HG02943 (cell line): ENCODE measurements at regions not wholly inside any gene's neighbourhood (a gene's known extent, or its start where the extent isn't known, plus 50 kb on each side); places are given as distances from the start of the nearest gene placed in this dataset.
"Not testable (repeated sequence)": the region's sequence is repeated elsewhere in the genome, so short reads cannot be mapped to it uniquely, and the experiment has no call there.

Experiments used
- ATAC-seq: cut with Tn5 transposase; IDR thresholded peaks from one replicate; pipeline ENCODE4 v1.9.1; 2021; ENCODE audit warnings: mild to moderate bottlenecking, low read depth, moderate library complexity; ENCODE audit not compliant: unreplicated experiment

GRCh38 chr5:21615195-21615765 is 1237.9 kb downstream of the CDH12 start:
- no peak for ATAC-seq

DNA sequence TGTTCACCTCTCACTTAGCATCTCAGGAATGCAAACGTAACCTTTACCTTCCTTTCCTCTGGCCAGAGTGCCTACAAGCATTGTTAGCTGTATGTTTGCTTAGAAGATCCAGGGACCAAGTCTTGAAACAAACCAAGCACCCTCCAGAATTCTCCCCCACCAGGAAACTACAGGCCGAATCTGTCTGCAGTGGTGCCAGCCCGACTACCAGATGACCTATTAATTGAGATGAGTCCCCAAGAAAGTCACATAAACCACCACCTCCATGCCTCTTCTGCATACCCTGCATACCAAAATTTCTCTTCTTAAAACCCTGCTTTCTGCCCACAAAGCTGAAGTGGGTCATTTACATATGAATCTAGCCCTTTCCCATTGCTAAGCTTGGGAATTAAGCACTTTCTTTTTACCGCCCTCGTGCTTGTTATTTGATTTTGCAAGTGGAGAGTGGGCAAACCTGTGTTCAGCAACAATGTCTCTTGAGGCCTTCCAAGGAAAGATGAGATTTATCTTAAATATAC is 1239.1 kb downstream of the CDH12 start:
- no peak for ATAC-seq

DNA sequence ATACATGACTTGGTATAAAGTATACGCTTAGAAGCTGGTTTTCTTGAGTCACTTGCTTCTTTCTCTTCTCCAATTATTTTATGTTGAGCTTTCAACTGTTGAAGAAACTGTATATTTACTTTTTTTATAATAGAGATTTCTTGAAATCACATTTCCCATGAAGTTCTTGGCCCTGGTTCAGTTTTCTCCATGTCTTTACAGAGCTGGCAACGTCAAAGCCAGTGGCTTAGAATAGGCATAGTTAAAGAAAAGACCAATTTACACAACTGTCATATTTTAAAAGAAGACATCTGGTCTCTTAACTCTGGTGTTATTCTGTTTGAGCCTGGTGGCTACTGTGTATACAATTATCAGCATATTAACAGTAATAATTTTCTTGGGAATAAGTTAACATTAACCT is 1249.3 kb downstream of the CDH12 start:
- no peak for ATAC-seq

DNA sequence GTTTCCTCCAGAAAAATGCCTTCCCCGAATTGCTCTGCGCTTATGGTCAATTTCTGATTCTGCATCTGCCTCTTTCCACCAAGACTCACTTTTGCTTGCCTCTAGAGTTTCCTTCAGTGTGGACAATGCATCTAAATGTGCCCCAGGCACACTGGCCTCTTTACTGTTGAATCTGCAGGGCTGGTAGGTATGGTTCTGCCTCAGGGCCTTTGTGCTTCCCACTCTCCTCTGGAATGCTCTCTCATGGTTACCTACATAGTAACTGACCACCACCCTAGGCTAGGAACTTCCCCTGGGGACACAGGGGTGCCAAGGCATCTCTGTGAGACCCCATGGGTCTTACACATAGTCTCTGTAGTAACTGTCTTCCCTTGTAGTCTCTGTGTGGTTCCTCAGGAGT is 1258.6 kb downstream of the CDH12 start:
- no peak for ATAC-seq

GRCh38 chr5:21593261-21593660 is 1259.9 kb downstream of the CDH12 start:
- ATAC-seq = no peak

DNA sequence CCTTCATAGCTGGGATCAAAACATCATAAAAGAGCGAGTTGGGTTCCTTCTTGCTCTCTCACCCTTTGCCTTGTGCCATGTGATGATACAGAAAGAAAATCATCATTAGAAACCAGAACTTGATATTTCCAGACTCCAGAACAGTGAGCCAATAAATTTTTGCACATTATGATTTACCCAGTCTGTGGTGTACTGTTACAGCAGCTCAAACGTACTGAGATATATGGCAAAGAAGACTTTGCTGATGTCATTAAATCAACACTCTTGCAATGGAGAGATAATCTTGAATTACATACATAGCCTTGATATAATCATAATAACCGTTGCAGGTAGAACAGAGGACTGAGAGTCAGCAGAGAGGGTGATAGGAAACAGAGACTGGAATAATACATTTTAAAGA is 1271.6 kb downstream of the CDH12 start:
- ATAC-seq = no peak

- no peak for ATAC-seq
Observed at GRCh38 chr5:21574961-21575360, 1278.2 kb downstream of the CDH12 start.

DNA sequence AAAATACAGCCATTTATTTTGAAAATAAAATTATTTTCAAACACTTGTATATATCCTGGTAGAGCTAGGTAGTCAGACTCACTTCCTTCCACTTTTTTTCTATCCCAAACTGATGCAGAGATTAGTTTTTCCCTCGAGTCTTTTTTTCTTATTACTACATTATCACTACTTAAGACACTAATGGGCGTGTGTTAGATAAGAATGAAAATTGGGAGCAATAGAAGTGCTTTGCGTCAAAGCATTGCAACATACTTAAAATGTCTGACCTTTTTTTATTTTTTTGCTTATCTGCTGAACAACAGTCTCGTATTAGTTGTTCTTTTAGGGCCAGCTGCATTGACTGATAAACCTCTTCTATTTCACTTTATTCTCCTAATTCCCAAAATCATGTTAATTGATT is 1278.7 kb downstream of the CDH12 start:
- no peak for ATAC-seq

DNA sequence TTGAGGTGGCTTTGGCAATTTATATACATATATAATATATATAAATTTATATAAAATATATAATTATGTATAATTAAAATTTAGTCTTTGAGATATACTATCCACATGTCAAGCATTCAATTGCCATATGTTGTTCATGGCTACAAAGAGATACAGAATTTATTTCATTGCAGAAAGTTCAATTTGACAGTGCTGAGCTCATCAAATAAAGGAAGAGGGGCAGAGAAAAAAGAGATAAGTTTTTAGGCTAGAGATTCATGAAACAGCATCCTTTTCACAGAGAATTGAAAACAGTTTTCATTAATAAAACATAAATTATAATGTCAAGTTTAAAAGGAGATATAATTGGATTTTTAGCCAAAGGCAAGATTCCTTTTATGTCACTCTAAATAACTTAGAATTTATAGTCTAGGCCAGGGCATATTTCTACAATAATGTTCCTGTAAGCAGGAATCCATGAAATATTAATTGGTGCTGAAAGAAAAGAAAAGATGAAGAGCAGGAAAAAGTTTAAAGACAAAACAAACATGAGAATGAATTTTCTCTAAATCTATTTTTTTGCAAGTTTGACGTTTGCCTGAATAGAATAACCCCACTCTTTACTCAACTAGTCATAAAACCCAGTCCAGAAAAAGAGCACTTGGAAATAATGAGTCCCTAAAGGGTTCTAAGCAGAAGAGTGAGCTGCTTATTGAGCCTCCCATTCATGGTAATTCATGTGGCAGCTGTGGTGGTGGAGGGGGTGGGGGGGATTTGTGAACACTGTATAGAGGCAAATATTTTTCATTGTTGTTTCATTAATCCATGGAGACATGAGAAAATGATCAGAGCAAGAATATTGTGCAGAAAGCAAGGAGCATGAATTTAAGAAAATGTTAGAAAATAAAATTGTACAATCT is 1279.5 kb downstream of the CDH12 start:
- ATAC-seq = no peak

DNA sequence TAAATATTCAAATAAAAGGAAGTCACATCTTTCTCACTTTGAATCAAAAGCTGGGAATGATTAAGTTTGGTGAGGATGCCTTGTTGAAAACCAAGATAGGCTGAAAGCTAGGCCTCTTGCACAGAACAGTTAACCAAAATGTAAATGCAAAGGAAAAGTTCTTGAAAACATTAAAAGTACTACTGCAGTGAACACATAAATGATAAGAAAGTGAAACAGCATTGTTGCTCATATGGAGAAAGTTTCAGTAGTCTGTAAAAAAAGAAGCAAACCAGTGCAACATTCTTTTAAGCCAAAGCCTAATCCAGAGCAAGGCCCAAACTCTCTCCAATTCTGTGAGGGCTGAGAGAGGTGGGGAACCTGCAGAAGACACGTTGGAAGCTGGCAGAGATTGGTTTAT is 1281.9 kb downstream of the CDH12 start:
- not testable (repeated sequence) for ATAC-seq

DNA sequence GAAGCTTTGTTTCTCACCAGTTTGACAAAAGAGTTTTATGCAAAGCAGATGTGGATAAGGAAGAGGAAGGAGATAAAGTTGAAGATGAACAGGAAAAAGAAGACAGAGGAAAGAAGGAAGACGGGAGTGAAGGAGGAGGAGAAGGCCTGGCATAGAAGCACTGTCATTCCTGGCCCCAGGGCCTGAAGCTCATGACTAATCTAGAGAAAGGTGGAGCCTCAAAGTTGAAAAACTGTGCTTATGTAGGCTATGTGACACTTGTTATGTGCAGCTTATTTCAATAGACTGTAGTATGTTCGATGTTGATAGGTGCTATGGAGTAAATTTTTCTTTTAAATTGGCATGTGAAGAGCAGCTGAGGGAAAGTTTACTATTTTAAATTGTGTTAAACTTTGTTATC is 1294.0 kb downstream of the CDH12 start:
- not testable (repeated sequence) for ATAC-seq

GRCh38 chr5:21552263-21552662 is 1300.9 kb downstream of the CDH12 start:
- ATAC-seq = not testable (repeated sequence)

DNA sequence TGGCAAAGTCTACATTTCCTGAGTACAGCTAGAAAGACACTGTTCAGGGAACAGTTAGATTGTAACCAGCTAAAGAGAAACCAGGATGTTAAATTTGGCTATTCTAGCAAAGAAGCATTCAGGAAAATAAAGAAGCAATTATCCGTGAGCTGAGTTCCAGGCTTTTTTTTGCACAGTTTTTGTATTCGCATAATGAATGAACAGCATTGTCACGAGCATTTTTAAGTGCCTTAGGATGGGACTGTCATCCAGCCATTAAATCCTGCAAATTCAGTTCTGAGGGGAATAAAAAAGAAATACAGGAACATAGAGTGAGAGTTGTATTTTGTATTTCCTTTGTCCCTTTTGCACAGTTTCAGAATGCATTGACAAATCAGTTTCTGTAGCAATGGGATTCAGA is 1302.2 kb downstream of the CDH12 start:
- not testable (repeated sequence) for ATAC-seq

GRCh38 chr5:21547656-21548055 is 1305.5 kb downstream of the CDH12 start:
- ATAC-seq = not testable (repeated sequence)

- ATAC-seq = not testable (repeated sequence)
Observed at GRCh38 chr5:21535114-21535513, 1318.0 kb downstream of the CDH12 start.

GRCh38 chr5:21521157-21521556 is 1332.0 kb downstream of the CDH12 start:
- not testable (repeated sequence) for ATAC-seq

- ATAC-seq = not testable (repeated sequence)
Observed at GRCh38 chr5:21496926-21497325, 1356.2 kb downstream of the CDH12 start.

GRCh38 chr5:21496056-21496455 is 1357.1 kb downstream of the CDH12 start:
- not testable (repeated sequence) for ATAC-seq

DNA sequence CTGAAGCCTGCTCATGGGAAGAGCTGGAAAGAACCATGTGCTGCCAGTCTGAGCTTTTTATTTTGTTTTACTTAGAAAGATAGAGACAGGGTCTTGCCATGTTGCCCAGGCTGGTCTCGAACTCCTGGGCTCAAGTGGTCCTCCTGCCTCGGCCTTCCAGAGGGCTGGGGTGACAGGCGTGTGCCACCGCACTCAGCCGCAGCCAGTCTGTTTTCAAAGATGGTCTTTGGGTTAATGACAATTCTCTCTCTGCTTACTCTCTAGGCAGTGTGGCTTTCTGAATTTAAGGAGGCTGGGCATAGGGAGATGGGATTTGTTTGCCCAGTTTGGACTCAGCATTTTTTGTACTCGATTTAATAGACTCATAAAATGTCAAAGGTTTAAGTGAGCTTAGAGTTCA is 1357.9 kb downstream of the CDH12 start:
- not testable (repeated sequence) for ATAC-seq

DNA sequence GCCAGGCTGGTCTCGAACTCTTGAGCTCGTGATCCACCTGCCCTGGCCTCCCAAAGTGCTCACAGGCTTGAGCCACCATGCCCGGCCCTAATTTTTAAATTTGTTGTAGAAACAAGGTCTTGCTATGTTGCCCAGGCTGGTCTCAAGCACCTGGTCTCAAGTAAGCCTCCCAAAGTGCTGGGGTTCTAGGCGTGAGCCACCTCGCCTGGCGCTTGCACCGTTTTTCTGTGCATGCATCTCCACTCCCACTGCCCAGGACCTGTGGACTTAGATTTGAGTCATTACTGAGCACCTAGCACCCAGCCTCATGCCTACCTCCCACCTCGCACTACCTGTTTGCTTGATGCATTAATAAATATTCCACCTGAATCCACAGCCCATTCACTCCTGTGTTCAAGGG is 1359.1 kb downstream of the CDH12 start:
- not testable (repeated sequence) for ATAC-seq

- ATAC-seq = not testable (repeated sequence)
Observed at GRCh38 chr5:21491182-21491581, 1362.0 kb downstream of the CDH12 start.

- ATAC-seq = not testable (repeated sequence)
Observed at GRCh38 chr5:21488828-21489227, 1364.3 kb downstream of the CDH12 start.
